ENCODE measurements at regions not wholly inside any gene's neighbourhood (a gene's known extent, or its start where the extent isn't known, plus 50 kb on each side); places are given as distances from the start of the nearest gene placed in this dataset.

GRCh38 chr9:130755377-130756007 lies 61.9 kb downstream of the EXOSC2 start:
- no peaks in the 10 kb centered on the region for H3K9me3 ChIP-seq
- DNase-seq, result no peak
- no peak for TF ChIP-seq CTCF (IDR thresholded peaks at IDR 0.05; ENCODE audit: low read depth, low read length)
- H3K27me3 ChIP-seq, result no peaks in the 10 kb centered on the region
- no peaks in the 10 kb centered on the region for H3K4me1 ChIP-seq
- no peaks in the 10 kb centered on the region for H3K36me3 ChIP-seq
- no peak overlapping the region for H3K4me3 ChIP-seq (ENCODE audit: low read depth, low read length)

- H3K4me1 ChIP-seq, result no peaks in the 10 kb centered on the region
- H3K4me3 ChIP-seq (ENCODE audit: low read depth, low read length), result no peak overlapping the region
- no peaks in the 10 kb centered on the region for H3K27me3 ChIP-seq
- no peak for DNase-seq
- no peak for TF ChIP-seq CTCF (IDR thresholded peaks at IDR 0.05; ENCODE audit: low read depth, low read length)
- no peaks in the 10 kb centered on the region for H3K36me3 ChIP-seq
- H3K9me3 ChIP-seq, result no peaks in the 10 kb centered on the region
Measured at GRCh38 chr9:130756037-130756436, 62.5 kb downstream of the EXOSC2 start.

GRCh38 chr9:130756455-130757152 lies 63.0 kb downstream of the EXOSC2 start:
- TF ChIP-seq CTCF (IDR thresholded peaks at IDR 0.05; ENCODE audit: low read depth, low read length), result no peak
- H3K27me3 ChIP-seq, result no peaks in the 10 kb centered on the region
- DNase-seq, result no peak
- no peak overlapping the region for H3K4me3 ChIP-seq (ENCODE audit: low read depth, low read length)
- no peaks in the 10 kb centered on the region for H3K4me1 ChIP-seq
- no peaks in the 10 kb centered on the region for H3K9me3 ChIP-seq
- no peaks in the 10 kb centered on the region for H3K36me3 ChIP-seq

- no peak for DNase-seq
- no peaks in the 10 kb centered on the region for H3K27me3 ChIP-seq
- no peaks in the 10 kb centered on the region for H3K9me3 ChIP-seq
- TF ChIP-seq CTCF (IDR thresholded peaks at IDR 0.05; ENCODE audit: low read depth, low read length), result no peak
- no peaks in the 10 kb centered on the region for H3K36me3 ChIP-seq
- no peak overlapping the region for H3K4me3 ChIP-seq (ENCODE audit: low read depth, low read length)
- no peaks in the 10 kb centered on the region for H3K4me1 ChIP-seq
Measured at GRCh38 chr9:130759738-130760137, 66.2 kb downstream of the EXOSC2 start.

GRCh38 chr9:130763331-130764171 lies 70.0 kb downstream of the EXOSC2 start:
- peaks cover 6% of the 10 kb centered on the region for H3K4me1 ChIP-seq

More at GRCh38 chr9:130763331-130764171, 70.0 kb downstream of the EXOSC2 start:
- Histone ChIP-seq H3K4me3 (ENCODE audit: low read depth, low read length) (no peak overlapping the region), H3K27me3 (no peaks in the 10 kb centered on the region), H3K36me3 (no peaks in the 10 kb centered on the region), H3K9me3 (no peaks in the 10 kb centered on the region)
- TF ChIP-seq CTCF (IDR thresholded peaks at IDR 0.05; ENCODE audit: low read depth, low read length), result no peak
- no peak for DNase-seq

Data from BE2C (cell line).